ENCODE measurements at regions not wholly inside any gene's neighbourhood (a gene's known extent, or its start where the extent isn't known, plus 50 kb on each side); places are given as distances from the start of the nearest gene placed in this dataset.
A peak's percentile ranks its signal among the peaks of the same experiment; 100 is the strongest.

GRCh38 chr12:84069198-84069597, 843.4 kb downstream of the SLC6A15 start:
- WGBS, 2 experiments (ENCODE audit: extremely low coverage in 2 of 2, insufficient read length in 1 of 2), result no CpG with 5 or more reads among the region's 2 CpGs
- no TSS peak for BruUV-seq (replicated peaks)
- ATAC-seq (ENCODE audit: low read depth) (no peak), DNase-seq (peak; percentile 0)
- POLR2A ChIA-PET (ENCODE audit: unreplicated experiment), result no interaction called here
- Histone ChIP-seq H2BK5ac (ENCODE audit: low read depth, low read length, poor library complexity, severe bottlenecking) (peak overlapping the region; percentile 58), H3K18ac (ENCODE audit: low read depth, low read length) (peak overlapping the region; percentile 96; the same call in 1 of the 2 replicates), H2BK20ac (ENCODE audit: low read depth, low read length) (peak overlapping the region; percentile 97), H4K91ac (ENCODE audit: insufficient read depth, low read depth, low read length) (peak overlapping the region; percentile 56; the same call in 1 of the 2 replicates), H4K5ac (ENCODE audit: low read depth, low read length) (peak overlapping the region; percentile 78; the same call in 1 of the 2 replicates), H3K79me1 (ENCODE audit: low read depth in 1 of 2, low read length in 2 of 2) (no peaks in the 10 kb centered on the region), H3K4me1 (ENCODE audit: control insufficient read depth, insufficient read depth, low read length) (peaks cover 2% of the 10 kb centered on the region), H3K56ac (ENCODE audit: extremely low read depth, insufficient read depth, low read length) (no peak overlapping the region), H2BK120ac (ENCODE audit: low read depth, low read length) (peak overlapping the region; percentile 81; the same call in 1 of the 2 replicates), H2AK9ac (replicated peaks; ENCODE audit: low read depth, low read length, poor library complexity) (no peak overlapping the region), H3K27me3 (ENCODE audit: control insufficient read depth, insufficient read depth, low read length) (no peaks in the 10 kb centered on the region), H3K36me3 (ENCODE audit: control insufficient read depth, insufficient read depth, low read length) (no peaks in the 10 kb centered on the region), H3K14ac (replicated peaks; ENCODE audit: low read depth, low read length) (peak overlapping the region; percentile 45; the same call in 1 of the 2 replicates), H3K9me3 (ENCODE audit: control insufficient read depth, insufficient read depth, low read length) (no peaks in the 10 kb centered on the region), H3K9ac (ENCODE audit: low read depth, low read length) (no peak overlapping the region), H2AFZ (replicated peaks; ENCODE audit: low read length, poor library complexity) (no peak overlapping the region), H3K4ac (ENCODE audit: low read depth, low read length) (peak overlapping the region; percentile 64; the same call in 1 of the 2 replicates), H2BK15ac (ENCODE audit: low read depth, low read length) (no peak overlapping the region), H3K4me2 (ENCODE audit: low read depth, low read length) (no peak overlapping the region), H3K9me1 (ENCODE audit: insufficient read depth, low read length) (no peaks in the 10 kb centered on the region), H4K8ac (ENCODE audit: low read depth in 2 of 2, low read length in 2 of 2) (peak overlapping the region; percentile 9 to 81; a peak in 2 of 4 replicates), H3K27ac (ENCODE audit: insufficient read depth, low read length) (no peak overlapping the region), H3K4me3 (ENCODE audit: insufficient read depth, low read depth, low read length) (no peak overlapping the region), H3K23ac (ENCODE audit: low read depth, low read length) (no peak overlapping the region), H4K20me1 (ENCODE audit: insufficient read depth, low read length) (no peaks in the 10 kb centered on the region), H2AK5ac (ENCODE audit: low read depth, low read length) (peak overlapping the region; percentile 88; the same call in 1 of the 2 replicates)
- CTCF ChIA-PET, result interaction anchor here (0.5 to 0.6 kb wide), 2 partner anchors 171 to 1582 kb away, joined by 3 to 5 read pairs; no protein-coding TSS in a partner anchor
- dilution Hi-C loops (cut with HindIII; ENCODE audit: low sequenced_read_pairs, unreplicated experiment), result no loop called here
- intact Hi-C loops (cut with micrococcal nuclease), result no loop called here
- in situ Hi-C loops (cut with MboI; ENCODE audit: low sequenced_read_pairs), result no loop called here
- TF ChIP-seq NFE2L2 (IDR thresholded peaks at IDR 0.05; ENCODE audit: low read depth, low read length) (no peak), CHD1 (IDR thresholded peaks at IDR 0.05; ENCODE audit: low read depth, low read length) (no peak), CEBPB (IDR thresholded peaks at IDR 0.05; ENCODE audit: low read depth, low read length) (no peak), RCOR1 (IDR thresholded peaks at IDR 0.05; ENCODE audit: insufficient replicate concordance, low read length) (no peak), USF2 (IDR thresholded peaks at IDR 0.05; ENCODE audit: low read depth, low read length) (no peak), MAFK (IDR thresholded peaks at IDR 0.05; ENCODE audit: low read depth, low read length) (no peak), RFX5 (IDR thresholded peaks at IDR 0.05; ENCODE audit: low read depth, low read length) (no peak), BHLHE40 (IDR thresholded peaks at IDR 0.05; ENCODE audit: low read depth, low read length) (no peak), MXI1 (IDR thresholded peaks at IDR 0.05; ENCODE audit: borderline replicate concordance, low read depth, low read length) (no peak), SMC3 (IDR thresholded peaks at IDR 0.05; ENCODE audit: low read depth, low read length) (no peak), RAD21 (IDR thresholded peaks at IDR 0.05; ENCODE audit: low read length) (no peak), MAZ (IDR thresholded peaks at IDR 0.05; ENCODE audit: borderline replicate concordance, low read depth, low read length) (no peak), FOS (IDR thresholded peaks at IDR 0.05; ENCODE audit: low read depth, low read length) (no peak), ELK1 (IDR thresholded peaks at IDR 0.05; ENCODE audit: borderline replicate concordance, low read depth, low read length) (no peak), POLR2A (IDR thresholded peaks at IDR 0.05; ENCODE audit: low read depth, low read length) (no peak), CTCF (conservative IDR thresholded peaks at IDR 0.05; ENCODE audit: low read depth, low read length) (no peak)

Measured in IMR-90 (cell line).